H9 (cell line): ENCODE measurements at regions not wholly inside any gene's neighbourhood (a gene's known extent, or its start where the extent isn't known, plus 50 kb on each side); places are given as distances from the start of the nearest gene placed in this dataset.

ENCODE experiments used
- DNase-seq: peaks from one replicate; pipeline ENCODE4 v3.0.0-alpha.2; 2017
- H2AFZ ChIP-seq: one replicate; pipeline ENCODE4 v1.6.1; 2013; ENCODE audit warnings: mild to moderate bottlenecking, low read length, control low read depth, moderate library complexity
- H2AK5ac ChIP-seq: 2 replicates; pipeline ENCODE4 v1.6.1; 2013; ENCODE audit warnings: low read length, control low read depth, mixed read lengths; ENCODE audit not compliant: insufficient read length
- H2BK120ac ChIP-seq: one replicate; pipeline ENCODE4 v1.6.1; 2013; ENCODE audit warnings: low read depth, mild to moderate bottlenecking, low read length, control low read depth, inconsistent platforms; ENCODE audit not compliant: poor library complexity, severe bottlenecking
- H2BK12ac ChIP-seq: 2 replicates; pipeline ENCODE4 v1.6.1; 2013; ENCODE audit warnings: low read length, control low read depth, mixed read lengths, low read depth; ENCODE audit not compliant: insufficient read length
- H2BK15ac ChIP-seq: 2 replicates; pipeline ENCODE4 v1.6.1; 2013; ENCODE audit warnings: low read depth, low read length, control low read depth
- H2BK20ac ChIP-seq: one replicate; pipeline ENCODE4 v1.6.1; 2013; ENCODE audit warnings: low read depth, mild to moderate bottlenecking, low read length, control low read depth, inconsistent platforms; ENCODE audit not compliant: poor library complexity, severe bottlenecking
- H2BK5ac ChIP-seq: 2 replicates; pipeline ENCODE4 v1.6.1; 2013; ENCODE audit warnings: low read length, control low read depth, mixed read lengths; ENCODE audit not compliant: insufficient read length
- H3K14ac ChIP-seq: 2 replicates; pipeline ENCODE4 v1.6.1; 2013; ENCODE audit warnings: low read length, control low read depth; ENCODE audit not compliant: insufficient read depth
- H3K18ac ChIP-seq: 2 replicates; pipeline ENCODE4 v1.6.1; 2013; ENCODE audit warnings: low read depth, mild to moderate bottlenecking, mixed read lengths, low read length, control low read depth; ENCODE audit not compliant: insufficient read length
- H3K23ac ChIP-seq: 2 replicates; pipeline ENCODE4 v1.6.1; 2013; ENCODE audit warnings: low read length, control low read depth, mixed read lengths, low read depth; ENCODE audit not compliant: insufficient read length
- H3K23me2 ChIP-seq: 2 replicates; pipeline ENCODE4 v1.6.1; 2013; ENCODE audit warnings: low read depth, mild to moderate bottlenecking, mixed read lengths, low read length, control low read depth; ENCODE audit not compliant: insufficient read length, poor library complexity, severe bottlenecking
- H3K27ac ChIP-seq: 2 replicates; pipeline ENCODE4 v1.5.1; 2013; ENCODE audit warnings: low read length, control low read depth, mixed read lengths, low read depth; ENCODE audit not compliant: insufficient read length
- H3K27me3 ChIP-seq: 2 replicates; pipeline ENCODE4 v1.6.1; 2013; ENCODE audit warnings: low read length, control low read depth, inconsistent platforms; ENCODE audit not compliant: insufficient read depth
- H3K4ac ChIP-seq: 2 replicates; pipeline ENCODE4 v1.6.1; 2013; ENCODE audit warnings: low read depth, mild to moderate bottlenecking, control low read depth, inconsistent platforms, low read length, moderate library complexity
- H3K4me1 ChIP-seq: 2 replicates; pipeline ENCODE4 v1.6.1; 2013; ENCODE audit warnings: low read length, control low read depth, inconsistent platforms; ENCODE audit not compliant: insufficient read depth
- H3K4me2 ChIP-seq: 2 replicates; pipeline ENCODE4 v1.6.1; 2013; ENCODE audit warnings: low read length, control low read depth, mixed read lengths; ENCODE audit not compliant: insufficient read length, insufficient read depth
- H3K56ac ChIP-seq: 2 replicates; pipeline ENCODE4 v1.6.1; 2013; ENCODE audit warnings: low read depth, mild to moderate bottlenecking, mixed read lengths, low read length, control low read depth; ENCODE audit not compliant: insufficient read length
- H3K79me1 ChIP-seq: 2 replicates; pipeline ENCODE4 v1.6.1; 2013; ENCODE audit warnings: low read depth, mild to moderate bottlenecking, moderate library complexity, low read length, control low read depth, inconsistent platforms; ENCODE audit not compliant: insufficient read depth, poor library complexity, severe bottlenecking
- H3K79me2 ChIP-seq: 2 replicates; pipeline ENCODE4 v1.6.1; 2013; ENCODE audit warnings: low read length, control low read depth, inconsistent platforms; ENCODE audit not compliant: insufficient read depth
- H3K9ac ChIP-seq: 2 replicates; pipeline ENCODE4 v1.6.1; 2013; ENCODE audit warnings: low read length, control low read depth, mixed read lengths; ENCODE audit not compliant: insufficient read length; ENCODE audit errors: extremely low read depth
- H3K9me3 ChIP-seq: one replicate; pipeline ENCODE4 v1.6.1; 2013; ENCODE audit warnings: low read depth, low read length, inconsistent platforms; ENCODE audit not compliant: control insufficient read depth
- H3T11ph ChIP-seq: one replicate; pipeline ENCODE4 v1.6.1; 2013; ENCODE audit warnings: mild to moderate bottlenecking, low read length, control low read depth, inconsistent platforms
- H4K20me1 ChIP-seq: one replicate; pipeline ENCODE4 v1.6.1; 2013; ENCODE audit not compliant: control insufficient read depth, insufficient read length, insufficient read depth
- H4K5ac ChIP-seq: 2 replicates; pipeline ENCODE4 v1.6.1; 2013; ENCODE audit warnings: low read depth, mild to moderate bottlenecking, mixed read lengths, low read length, control low read depth; ENCODE audit not compliant: insufficient read length
- H4K8ac ChIP-seq: replicated peaks from 2 replicates; pipeline ENCODE4 v1.6.1; 2013; ENCODE audit warnings: low read length, control low read depth, mixed read lengths, low read depth; ENCODE audit not compliant: insufficient read length
- H4K91ac ChIP-seq: 2 replicates; pipeline ENCODE4 v1.6.1; 2013; ENCODE audit warnings: low read depth, mild to moderate bottlenecking, moderate library complexity, mixed read lengths, low read length, control low read depth; ENCODE audit not compliant: insufficient read length
- H3K27ac Mint-ChIP-seq, 3 experiments: 2 replicates in 2 of 3; 3 replicates in 1 of 3; pipeline ENCODE4 v1.8.0; 2020 to 2021; ENCODE audit warnings: mixed read lengths in 3 of 3, mild to moderate bottlenecking in 1 of 3, moderate library complexity in 1 of 3
- H3K27me3 Mint-ChIP-seq: 2 replicates; pipeline ENCODE4 v1.8.0; 2021; ENCODE audit warnings: low read depth, mild to moderate bottlenecking, moderate library complexity, mixed read lengths
- H3K36me3 Mint-ChIP-seq, 3 experiments: 2 replicates in 2 of 3; 3 replicates in 1 of 3; pipeline ENCODE4 v1.8.0; 2020 to 2021; ENCODE audit warnings: low read depth in 3 of 3, mixed read lengths in 3 of 3; ENCODE audit not compliant: insufficient read depth in 1 of 3
- H3K4me1 Mint-ChIP-seq, 2 experiments: 2 replicates each; pipeline ENCODE4 v1.8.0; 2020; ENCODE audit warnings: mixed read lengths in 2 of 2
- H3K4me3 Mint-ChIP-seq, 2 experiments: 2 replicates in 1 of 2; 3 replicates in 1 of 2; pipeline ENCODE4 v1.8.0; 2020 to 2021; ENCODE audit warnings: mild to moderate bottlenecking in 2 of 2, mixed read lengths in 2 of 2, moderate library complexity in 1 of 2
- H3K9me3 Mint-ChIP-seq, 2 experiments: 2 replicates in 1 of 2; 3 replicates in 1 of 2; pipeline ENCODE4 v1.8.0; 2020; ENCODE audit warnings: mild to moderate bottlenecking in 2 of 2, mixed read lengths in 2 of 2, moderate library complexity in 1 of 2
- CTCF ChIP-seq: fragments of 200-600 bp; sonication (generic); conservative IDR thresholded peaks from 3 replicates; pipeline ENCODE4 v1.8.0; 2021; ENCODE audit warnings: antibody characterized with exemption, mild to moderate bottlenecking
- WGBS: extraction: QIAGEN DNeasy Blood & Tissue Kit; methylation state at CpG from one replicate; pipeline ENCODE4 v1.1.7; 2013; ENCODE audit warnings: missing lambda C conversion rate, low lambda C conversion rate, mixed read lengths; ENCODE audit not compliant: insufficient read length; ENCODE audit errors: extremely low coverage; 5-methylcytosine and 5-hydroxymethylcytosine counted together

GRCh38 chr7:67771846-67772605, 775.4 kb downstream of the TYW1 start:
- Mint-ChIP-seq H3K36me3 (no peaks in the 10 kb centered on the region; a peak in 1 of 7 replicates), H3K9me3 (peaks cover 0 to 3% of the 10 kb centered on the region in 2 experiments; a peak in 2 of 5 replicates), H3K4me3 (no peak overlapping the region), H3K27me3 (peaks cover 6% of the 10 kb centered on the region), H3K27ac (no peak overlapping the region), H3K4me1 (peaks cover 2% of the 10 kb centered on the region in 2 experiments; a peak in 3 of 4 replicates)
- Histone ChIP-seq H3K79me1 (no peaks in the 10 kb centered on the region), H2BK20ac (no peak overlapping the region), H3K14ac (no peak overlapping the region), H3K79me2 (no peaks in the 10 kb centered on the region), H3K23ac (no peak overlapping the region), H3K56ac (no peak overlapping the region), H3K27me3 (no peaks in the 10 kb centered on the region), H3T11ph (no peak overlapping the region), H2BK120ac (no peak overlapping the region), H3K18ac (no peak overlapping the region), H2BK12ac (no peak overlapping the region), H3K9me3 (no peaks in the 10 kb centered on the region), H4K8ac (no peak overlapping the region), H2BK5ac (no peak overlapping the region), H3K27ac (no peak overlapping the region), H2AFZ (no peak overlapping the region), H3K23me2 (no peaks in the 10 kb centered on the region), H2AK5ac (no peak overlapping the region), H4K91ac (no peak overlapping the region), H4K5ac (no peak overlapping the region), H2BK15ac (no peak overlapping the region), H3K4me1 (no peaks in the 10 kb centered on the region), H3K9ac (no peak overlapping the region), H3K4ac (no peak overlapping the region), H4K20me1 (peaks cover 2% of the 10 kb centered on the region), H3K4me2 (no peak overlapping the region)
- no CpG with 5 or more reads among the region's 15 CpGs for WGBS
- DNase-seq = no peak
- no peak for TF ChIP-seq CTCF
